ENCODE measurements at regions not wholly inside any gene's neighbourhood (a gene's known extent, or its start where the extent isn't known, plus 50 kb on each side); places are given as distances from the start of the nearest gene placed in this dataset.

DNA sequence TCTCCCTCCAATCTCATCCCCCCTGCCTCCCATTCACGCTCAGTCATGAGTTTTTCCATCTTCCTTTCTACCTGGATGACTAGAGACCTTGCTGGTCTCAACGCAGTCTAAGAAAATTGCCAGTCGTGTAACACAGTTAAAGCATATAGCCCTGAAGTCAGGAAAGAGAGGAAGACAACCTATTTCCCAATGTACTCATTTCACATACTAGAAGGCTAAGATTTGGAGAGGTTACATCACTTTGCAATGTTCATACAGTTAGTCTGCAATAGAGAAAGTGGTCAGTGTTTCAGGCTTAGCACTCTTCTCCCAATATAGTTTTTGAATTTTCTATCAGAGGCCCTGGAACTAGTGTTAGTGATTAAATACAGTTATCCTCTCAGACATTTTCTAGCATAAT, 278.6 kb downstream of the EDEM1 start:
- Histone ChIP-seq H3K27me3 (replicated peaks) (no peaks in the 10 kb centered on the region), H3K27ac (no peak overlapping the region), H3K4me3 (ENCODE audit: low read depth, low read length) (no peak overlapping the region), H3K36me3 (replicated peaks) (no peaks in the 10 kb centered on the region)
- in situ Hi-C loops (cut with HindIII; ENCODE audit: low pct_ligation_motif_present, low sequenced_read_pairs) = no loop called here
- TF ChIP-seq, protein P1, sequence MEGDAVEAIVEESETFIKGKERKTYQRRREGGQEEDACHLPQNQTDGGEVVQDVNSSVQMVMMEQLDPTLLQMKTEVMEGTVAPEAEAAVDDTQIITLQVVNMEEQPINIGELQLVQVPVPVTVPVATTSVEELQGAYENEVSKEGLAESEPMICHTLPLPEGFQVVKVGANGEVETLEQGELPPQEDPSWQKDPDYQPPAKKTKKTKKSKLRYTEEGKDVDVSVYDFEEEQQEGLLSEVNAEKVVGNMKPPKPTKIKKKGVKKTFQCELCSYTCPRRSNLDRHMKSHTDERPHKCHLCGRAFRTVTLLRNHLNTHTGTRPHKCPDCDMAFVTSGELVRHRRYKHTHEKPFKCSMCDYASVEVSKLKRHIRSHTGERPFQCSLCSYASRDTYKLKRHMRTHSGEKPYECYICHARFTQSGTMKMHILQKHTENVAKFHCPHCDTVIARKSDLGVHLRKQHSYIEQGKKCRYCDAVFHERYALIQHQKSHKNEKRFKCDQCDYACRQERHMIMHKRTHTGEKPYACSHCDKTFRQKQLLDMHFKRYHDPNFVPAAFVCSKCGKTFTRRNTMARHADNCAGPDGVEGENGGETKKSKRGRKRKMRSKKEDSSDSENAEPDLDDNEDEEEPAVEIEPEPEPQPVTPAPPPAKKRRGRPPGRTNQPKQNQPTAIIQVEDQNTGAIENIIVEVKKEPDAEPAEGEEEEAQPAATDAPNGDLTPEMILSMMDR (IDR thresholded peaks at IDR 0.05; ENCODE audit: low read depth, low read length, missing control alignments) = no peak
- no peak for DNase-seq

GRCh38 chr3:5466717-5467116, 279.2 kb downstream of the EDEM1 start:
- in situ Hi-C loops (cut with HindIII; ENCODE audit: low pct_ligation_motif_present, low sequenced_read_pairs) = no loop called here
- no peak overlapping the region for H3K4me3 ChIP-seq (ENCODE audit: low read depth, low read length)
- no peaks in the 10 kb centered on the region for H3K36me3 ChIP-seq (replicated peaks)
- no peak for DNase-seq
- H3K27ac ChIP-seq = no peak overlapping the region
- TF ChIP-seq, protein P1 (IDR thresholded peaks at IDR 0.05; ENCODE audit: low read depth, low read length, missing control alignments) = no peak
- H3K27me3 ChIP-seq (replicated peaks) = no peaks in the 10 kb centered on the region

- Histone ChIP-seq H3K27ac (no peak overlapping the region), H3K36me3 (replicated peaks) (no peaks in the 10 kb centered on the region), H3K27me3 (replicated peaks) (no peaks in the 10 kb centered on the region), H3K4me3 (ENCODE audit: low read depth, low read length) (no peak overlapping the region)
- DNase-seq = no peak
- TF ChIP-seq, protein P1 (IDR thresholded peaks at IDR 0.05; ENCODE audit: low read depth, low read length, missing control alignments) = no peak
- in situ Hi-C loops (cut with HindIII; ENCODE audit: low pct_ligation_motif_present, low sequenced_read_pairs) = no loop called here
These were observed 286.0 kb downstream of the EDEM1 start for GRCh38 chr3:5473471-5473870.

- no peak for DNase-seq
- H3K27me3 ChIP-seq (replicated peaks) = no peaks in the 10 kb centered on the region
- H3K36me3 ChIP-seq (replicated peaks) = no peaks in the 10 kb centered on the region
- H3K27ac ChIP-seq = no peak overlapping the region
- TF ChIP-seq, protein P1 (IDR thresholded peaks at IDR 0.05; ENCODE audit: low read depth, low read length, missing control alignments) = no peak
- in situ Hi-C loops (cut with HindIII; ENCODE audit: low pct_ligation_motif_present, low sequenced_read_pairs) = no loop called here
- no peak overlapping the region for H3K4me3 ChIP-seq (ENCODE audit: low read depth, low read length)
These were observed 288.9 kb downstream of the EDEM1 start for GRCh38 chr3:5476403-5476802.

DNA sequence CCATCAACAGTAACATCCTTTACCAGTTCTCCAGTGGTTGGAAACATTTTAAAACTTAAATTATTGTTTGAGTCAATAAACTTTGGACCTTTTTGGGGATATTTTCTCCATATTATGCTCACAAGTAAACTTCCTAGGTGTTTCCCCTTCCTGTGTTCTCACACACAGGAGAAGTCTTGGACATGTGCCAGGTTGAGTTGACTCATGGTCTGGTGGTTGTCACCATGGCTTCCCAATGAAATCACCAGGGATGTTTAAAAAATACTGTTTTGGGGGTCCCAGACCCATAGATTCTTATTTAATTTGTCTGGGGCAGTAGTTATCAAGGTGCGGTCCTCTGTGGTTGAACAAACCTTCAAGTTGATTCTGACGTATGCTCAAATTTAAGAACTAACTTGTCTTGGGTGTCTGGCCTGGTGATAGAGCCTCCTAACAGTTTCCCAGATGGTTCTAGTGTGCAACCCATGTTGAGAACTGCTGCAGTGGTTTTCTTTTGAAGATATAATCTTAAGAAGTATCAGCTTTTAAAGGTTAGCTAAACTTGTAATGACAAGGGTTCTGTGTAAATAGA, 291.8 kb downstream of the EDEM1 start:
- H3K27me3 ChIP-seq (replicated peaks) = no peaks in the 10 kb centered on the region
- no peak for DNase-seq
- in situ Hi-C loops (cut with HindIII; ENCODE audit: low pct_ligation_motif_present, low sequenced_read_pairs) = no loop called here
- H3K27ac ChIP-seq = no peak overlapping the region
- no peaks in the 10 kb centered on the region for H3K36me3 ChIP-seq (replicated peaks)
- TF ChIP-seq, protein P1 (IDR thresholded peaks at IDR 0.05; ENCODE audit: low read depth, low read length, missing control alignments) = no peak
- no peak overlapping the region for H3K4me3 ChIP-seq (ENCODE audit: low read depth, low read length)

DNA sequence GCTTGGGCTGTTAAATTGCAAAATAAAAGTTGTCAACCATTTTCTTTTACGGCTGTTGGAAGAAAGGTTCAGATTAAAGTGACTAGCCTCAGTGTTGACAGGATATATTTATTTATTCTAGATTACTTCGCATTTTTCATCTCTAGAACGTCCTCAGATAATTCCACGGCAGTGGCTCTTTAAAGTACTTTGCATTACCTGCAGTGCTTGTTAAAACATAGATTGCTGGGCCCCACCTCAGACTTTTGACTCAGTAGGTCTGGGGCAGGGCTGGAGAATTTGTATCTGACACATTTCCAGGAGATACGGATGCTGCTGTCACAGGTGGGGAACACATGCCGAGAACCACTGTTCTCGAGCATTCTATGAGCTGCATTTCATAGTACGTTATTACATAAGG, 292.7 kb downstream of the EDEM1 start:
- H3K27ac ChIP-seq = no peak overlapping the region
- TF ChIP-seq, protein P1 (IDR thresholded peaks at IDR 0.05; ENCODE audit: low read depth, low read length, missing control alignments) = no peak
- no peaks in the 10 kb centered on the region for H3K36me3 ChIP-seq (replicated peaks)
- DNase-seq = no peak
- in situ Hi-C loops (cut with HindIII; ENCODE audit: low pct_ligation_motif_present, low sequenced_read_pairs) = no loop called here
- no peak overlapping the region for H3K4me3 ChIP-seq (ENCODE audit: low read depth, low read length)
- H3K27me3 ChIP-seq (replicated peaks) = no peaks in the 10 kb centered on the region
